GM18858 (cell line): ENCODE measurements at regions not wholly inside any gene's neighbourhood (a gene's known extent, or its start where the extent isn't known, plus 50 kb on each side); places are given as distances from the start of the nearest gene placed in this dataset.

Experiments
- ATAC-seq: cut with Tn5 transposase; IDR thresholded peaks from one replicate; pipeline ENCODE4 v1.9.1; 2021; ENCODE audit not compliant: unreplicated experiment

GRCh38 chr3:102599819-102600576, 165.2 kb downstream of the ZPLD1 start:
- no peak for ATAC-seq

GRCh38 chr3:102605153-102605552, 170.3 kb downstream of the ZPLD1 start:
- no peak for ATAC-seq

GRCh38 chr3:102608875-102609274, 174.1 kb downstream of the ZPLD1 start:
- ATAC-seq, result no peak

- ATAC-seq, result no peak
These were observed 179.3 kb downstream of the ZPLD1 start for GRCh38 chr3:102614021-102614569.

- ATAC-seq, result no peak
These were observed 179.8 kb downstream of the ZPLD1 start for GRCh38 chr3:102614585-102614984.

GRCh38 chr3:102617381-102617780, 182.6 kb downstream of the ZPLD1 start:
- ATAC-seq, result no peak

- no peak for ATAC-seq
These were observed 184.5 kb downstream of the ZPLD1 start for GRCh38 chr3:102619361-102619760.

- no peak for ATAC-seq
These were observed 195.1 kb downstream of the ZPLD1 start for GRCh38 chr3:102629943-102630342.

- ATAC-seq, result no peak
These were observed 195.7 kb downstream of the ZPLD1 start for GRCh38 chr3:102630531-102630930.

- ATAC-seq, result no peak
These were observed 208.7 kb downstream of the ZPLD1 start for GRCh38 chr3:102643546-102643945.

GRCh38 chr3:102646557-102646956, 211.7 kb downstream of the ZPLD1 start:
- ATAC-seq, result no peak

- no peak for ATAC-seq
These were observed 225.8 kb downstream of the ZPLD1 start for GRCh38 chr3:102660653-102661052.

GRCh38 chr3:102661707-102662497, 227.1 kb downstream of the ZPLD1 start:
- ATAC-seq, result no peak

GRCh38 chr3:102662498-102662772, 227.6 kb downstream of the ZPLD1 start:
- ATAC-seq, result no peak

GRCh38 chr3:102664126-102664525, 229.3 kb downstream of the ZPLD1 start:
- no peak for ATAC-seq

- no peak for ATAC-seq
These were observed 230.4 kb downstream of the ZPLD1 start for GRCh38 chr3:102665183-102665582.

- ATAC-seq, result no peak
These were observed 233.4 kb downstream of the ZPLD1 start for GRCh38 chr3:102668247-102668646.

- no peak for ATAC-seq
These were observed 236.2 kb downstream of the ZPLD1 start for GRCh38 chr3:102670986-102671385.

- ATAC-seq, result no peak
These were observed 237.5 kb downstream of the ZPLD1 start for GRCh38 chr3:102672305-102672704.

GRCh38 chr3:102673271-102674115, 238.7 kb downstream of the ZPLD1 start:
- ATAC-seq, result peak; percentile 77

GRCh38 chr3:102674284-102674683, 239.5 kb downstream of the ZPLD1 start:
- no peak for ATAC-seq
